B cell (primary cell): ENCODE measurements at regions not wholly inside any gene's neighbourhood (a gene's known extent, or its start where the extent isn't known, plus 50 kb on each side); places are given as distances from the start of the nearest gene placed in this dataset.

Experiments used
- ATAC-seq: fragments of 200-7000 bp; cut with Tn5 transposase; one replicate; pipeline ENCODE4 v1.10.0; 2021; ENCODE audit warnings: low read depth, mild to moderate bottlenecking, moderate number of reproducible peaks, moderate library complexity
- CTCF ChIA-PET: fragments of 350-600 bp; sonication (Branson Sonifier 250); formaldehyde crosslinking; loops from one replicate; lab custom pipeline; 2021; ENCODE audit warnings: antibody characterized with exemption, inconsistent platforms; lab: Charles Lee
- POLR2A ChIA-PET: fragments of 350-600 bp; sonication (Branson Sonifier 250); formaldehyde crosslinking; loops from one replicate; lab custom pipeline; 2021; ENCODE audit warnings: antibody characterized with exemption; lab: Charles Lee
- DNase-seq: peaks from one replicate; pipeline ENCODE4 v3.0.0; 2013
- H2AFZ ChIP-seq: 2 replicates; pipeline ENCODE4 v1.6.1; 2012; ENCODE audit warnings: mild to moderate bottlenecking, low read depth, low read length; ENCODE audit not compliant: insufficient read depth, poor library complexity, severe bottlenecking
- H3K27ac ChIP-seq, 2 donors: 1 replicate in 1 of 2; 2 replicates in 1 of 2; pipeline ENCODE4 v1.5.1; 2012 to 2013; ENCODE audit warnings: low read length in 2 of 2, mild to moderate bottlenecking in 2 of 2, moderate library complexity in 1 of 2
- H3K27me3 ChIP-seq, 4 experiments: fragments of 200-600 bp in 1 of 4; sonication (generic) in 1 of 4; replicated peaks in 1 of 4; 1 replicate in 2 of 4; 2 replicates in 2 of 4; pipeline versions ENCODE4 v1.6.1 to v1.7.0; 2013 to 2016; ENCODE audit warnings: low read length in 3 of 4, mild to moderate bottlenecking in 2 of 4, mixed read lengths in 1 of 4, moderate library complexity in 1 of 4; ENCODE audit not compliant: insufficient read depth in 4 of 4, control insufficient read depth in 3 of 4; ENCODE audit errors: control extremely low read depth in 1 of 4
- H3K36me3 ChIP-seq, 2 experiments: replicated peaks in 1 of 2; 1 replicate in 1 of 2; 2 replicates in 1 of 2; pipeline versions ENCODE4 v1.6.1 to v1.7.1; 2013; ENCODE audit warnings: low read length in 1 of 2; ENCODE audit not compliant: insufficient read depth in 2 of 2, control insufficient read depth in 1 of 2; ENCODE audit errors: control extremely low read depth in 1 of 2, extremely low read depth in 1 of 2
- H3K4me1 ChIP-seq, 2 donors: fragments of 200-600 bp in 1 of 2; sonication (generic) in 1 of 2; 1 replicate in 1 of 2; 2 replicates in 1 of 2; pipeline versions ENCODE4 v1.5.1 to v1.6.1; 2013 to 2017; ENCODE audit warnings: low read length in 2 of 2; ENCODE audit not compliant: control insufficient read depth in 2 of 2, insufficient read depth in 2 of 2
- H3K4me2 ChIP-seq: replicated peaks from 2 replicates; pipeline ENCODE3; 2012; ENCODE audit warnings: mild to moderate bottlenecking, low read depth, low read length; ENCODE audit not compliant: poor library complexity, severe bottlenecking
- H3K4me3 ChIP-seq, 5 experiments: fragments of 200-600 bp in 1 of 5; sonication (generic) in 1 of 5; 1 replicate in 3 of 5; 2 replicates in 2 of 5; pipeline versions ENCODE4 v1.5.1 to v1.7.0; 2011 to 2016; ENCODE audit warnings: low read length in 4 of 5, mild to moderate bottlenecking in 4 of 5, low read depth in 2 of 5, control low read depth in 1 of 5, moderate library complexity in 1 of 5; ENCODE audit not compliant: insufficient read depth in 1 of 5; ENCODE audit errors: control extremely low read depth in 1 of 5, extremely low read depth in 1 of 5
- H3K79me2 ChIP-seq: fragments of 200-600 bp; sonication (generic); one replicate; pipeline ENCODE4 v1.6.0; 2016; ENCODE audit warnings: low read length; ENCODE audit not compliant: control insufficient read depth, insufficient read depth
- H3K9ac ChIP-seq: fragments of 200-600 bp; sonication (generic); 2 replicates; pipeline ENCODE4 v1.6.1; 2017; ENCODE audit warnings: mild to moderate bottlenecking, low read length, moderate library complexity
- H3K9me3 ChIP-seq, 3 donors: one replicate each; pipeline versions ENCODE4 v1.6.1 to v1.7.1; 2013; ENCODE audit warnings: low read length in 2 of 3; ENCODE audit not compliant: control insufficient read depth in 2 of 3, insufficient read depth in 1 of 3; ENCODE audit errors: control extremely low read depth in 1 of 3
- H4K20me1 ChIP-seq: 2 replicates; pipeline ENCODE4 v1.6.0; 2012; ENCODE audit warnings: mild to moderate bottlenecking, low read length; ENCODE audit not compliant: insufficient read depth, control insufficient read depth, poor library complexity, severe bottlenecking
- H3K27ac Mint-ChIP-seq: one replicate; pipeline ENCODE4 v1.8.0; 2021; ENCODE audit warnings: mixed read lengths
- H3K27me3 Mint-ChIP-seq: one replicate; pipeline ENCODE4 v1.8.0; 2021; ENCODE audit warnings: mixed read lengths
- H3K4me1 Mint-ChIP-seq: one replicate; pipeline ENCODE4 v1.8.0; 2021; ENCODE audit warnings: mixed read lengths
- H3K4me3 Mint-ChIP-seq: one replicate; pipeline ENCODE4 v1.8.0; 2021; ENCODE audit warnings: mixed read lengths
- H3K9me3 Mint-ChIP-seq: one replicate; pipeline ENCODE4 v1.8.0; 2022; ENCODE audit warnings: mixed read lengths; ENCODE audit not compliant: insufficient read depth
- CTCF ChIP-seq: fragments of 200-600 bp; IDR thresholded peaks from one replicate; pipeline ENCODE4 v1.8.0; 2022; ENCODE audit warnings: antibody characterized with exemption, mild to moderate bottlenecking
- EZH2 ChIP-seq: IDR thresholded peaks from 2 replicates; pipeline ENCODE4 v1.6.1; 2012; ENCODE audit warnings: borderline replicate concordance, low read depth, mild to moderate bottlenecking, moderate library complexity, low read length; ENCODE audit not compliant: insufficient read depth, poor library complexity, severe bottlenecking
- WGBS: methylation state at CpG from one replicate; pipeline ENCODE4 v1.1.5; 2013; ENCODE audit warnings: missing lambda C conversion rate; ENCODE audit not compliant: insufficient coverage; 5-methylcytosine and 5-hydroxymethylcytosine counted together
- intact Hi-C: fragments of 100-400 bp; cut with micrococcal nuclease; formaldehyde crosslinking; loops from one replicate; pipeline ENCODE4 v1.10.0; 2022

DNA sequence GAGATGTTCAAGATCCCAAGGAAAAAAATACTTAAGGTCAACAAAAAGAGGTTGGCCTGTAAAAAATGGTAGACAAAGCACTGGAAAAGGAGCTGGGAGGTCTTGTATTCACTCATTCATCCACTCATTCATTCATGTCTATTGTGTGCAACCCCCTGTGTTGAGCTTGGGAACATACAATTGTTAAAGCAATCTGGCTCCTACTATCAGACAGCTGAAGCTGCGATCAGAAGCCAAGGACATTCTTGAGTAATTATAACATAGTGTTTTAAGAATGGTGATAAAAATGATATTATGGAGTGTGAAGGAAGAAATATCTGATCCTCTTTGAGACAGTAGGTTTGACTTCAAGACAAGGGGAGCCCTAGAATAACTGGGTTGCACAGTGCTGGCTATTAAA, 693.4 kb downstream of the TOX3 start:
- Mint-ChIP-seq H3K27ac (no peak overlapping the region), H3K4me3 (no peak overlapping the region), H3K27me3 (no peaks in the 10 kb centered on the region), H3K9me3 (no peaks in the 10 kb centered on the region), H3K4me1 (no peaks in the 10 kb centered on the region)
- Histone ChIP-seq H2AFZ (no peak overlapping the region), H3K27ac (no peak overlapping the region), H4K20me1 (no peaks in the 10 kb centered on the region), H3K9me3 (peaks cover 0 to 4% (median 0%) of the 10 kb centered on the region in 3 donors), H3K79me2 (no peaks in the 10 kb centered on the region), H3K4me3 (no peak overlapping the region), H3K4me2 (no peak overlapping the region), H3K27me3 (no peaks in the 10 kb centered on the region), H3K9ac (no peak overlapping the region), H3K4me1 (no peaks in the 10 kb centered on the region), H3K36me3 (no peaks in the 10 kb centered on the region)
- no peak for TF ChIP-seq EZH2
- no peak for TF ChIP-seq CTCF
- POLR2A ChIA-PET = no interaction called here
- intact Hi-C loops = loop anchor here (10.0 kb wide), 1 partner anchor 61 kb away; no protein-coding TSS in a partner anchor
- CTCF ChIA-PET = no interaction called here
- 100% methylated on average over 1 of the region's 1 CpG for WGBS
- no peak for ATAC-seq
- no peak for DNase-seq

DNA sequence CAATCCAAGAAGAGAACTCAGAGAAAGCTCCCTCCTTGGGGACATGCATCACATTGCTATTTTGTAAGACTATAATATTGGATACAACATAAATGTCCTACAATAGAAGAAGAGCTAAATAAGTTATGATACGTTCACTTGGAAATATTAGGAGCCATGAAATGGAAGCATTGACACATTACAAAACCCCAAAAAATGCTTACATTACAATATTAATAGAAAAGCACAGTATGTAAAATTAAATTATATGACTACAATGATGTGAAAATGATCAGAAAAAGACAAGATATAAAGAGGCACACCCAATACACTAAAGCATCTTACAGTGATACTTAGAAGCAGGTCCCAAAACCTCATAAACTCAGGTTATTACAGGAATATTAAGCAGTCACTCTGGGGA, 694.1 kb downstream of the TOX3 start:
- H3K27ac Mint-ChIP-seq = no peak overlapping the region
- no peaks in the 10 kb centered on the region for H3K9me3 Mint-ChIP-seq
- ATAC-seq = no peak
- H3K79me2 ChIP-seq = no peaks in the 10 kb centered on the region
- no CpG with 5 or more reads among the region's 1 CpG for WGBS
- H3K27me3 ChIP-seq = no peaks in the 10 kb centered on the region
- no peaks in the 10 kb centered on the region for H3K4me1 ChIP-seq
- no peak for DNase-seq
- H3K27ac ChIP-seq = no peak overlapping the region
- no peaks in the 10 kb centered on the region for H3K36me3 ChIP-seq
- ChIA-PET CTCF (no interaction called here), POLR2A (no interaction called here)
- H2AFZ ChIP-seq = no peak overlapping the region
- H3K4me2 ChIP-seq = no peak overlapping the region
- TF ChIP-seq EZH2 (no peak), CTCF (no peak)
- no peaks in the 10 kb centered on the region for H4K20me1 ChIP-seq
- no peaks in the 10 kb centered on the region for H3K27me3 Mint-ChIP-seq
- no peak overlapping the region for H3K4me3 ChIP-seq
- H3K4me1 Mint-ChIP-seq = no peaks in the 10 kb centered on the region
- intact Hi-C loops = loop anchor here (10.0 kb wide), 1 partner anchor 62 kb away; no protein-coding TSS in a partner anchor
- H3K9me3 ChIP-seq = peaks cover 0 to 4% (median 0%) of the 10 kb centered on the region in 3 donors
- no peak overlapping the region for H3K4me3 Mint-ChIP-seq
- no peak overlapping the region for H3K9ac ChIP-seq
